ENCODE measurements at regions not wholly inside any gene's neighbourhood (a gene's known extent, or its start where the extent isn't known, plus 50 kb on each side); places are given as distances from the start of the nearest gene placed in this dataset.
"Not testable (repeated sequence)": the region's sequence is repeated elsewhere in the genome, so short reads cannot be mapped to it uniquely, and the experiment has no call there.

DNA sequence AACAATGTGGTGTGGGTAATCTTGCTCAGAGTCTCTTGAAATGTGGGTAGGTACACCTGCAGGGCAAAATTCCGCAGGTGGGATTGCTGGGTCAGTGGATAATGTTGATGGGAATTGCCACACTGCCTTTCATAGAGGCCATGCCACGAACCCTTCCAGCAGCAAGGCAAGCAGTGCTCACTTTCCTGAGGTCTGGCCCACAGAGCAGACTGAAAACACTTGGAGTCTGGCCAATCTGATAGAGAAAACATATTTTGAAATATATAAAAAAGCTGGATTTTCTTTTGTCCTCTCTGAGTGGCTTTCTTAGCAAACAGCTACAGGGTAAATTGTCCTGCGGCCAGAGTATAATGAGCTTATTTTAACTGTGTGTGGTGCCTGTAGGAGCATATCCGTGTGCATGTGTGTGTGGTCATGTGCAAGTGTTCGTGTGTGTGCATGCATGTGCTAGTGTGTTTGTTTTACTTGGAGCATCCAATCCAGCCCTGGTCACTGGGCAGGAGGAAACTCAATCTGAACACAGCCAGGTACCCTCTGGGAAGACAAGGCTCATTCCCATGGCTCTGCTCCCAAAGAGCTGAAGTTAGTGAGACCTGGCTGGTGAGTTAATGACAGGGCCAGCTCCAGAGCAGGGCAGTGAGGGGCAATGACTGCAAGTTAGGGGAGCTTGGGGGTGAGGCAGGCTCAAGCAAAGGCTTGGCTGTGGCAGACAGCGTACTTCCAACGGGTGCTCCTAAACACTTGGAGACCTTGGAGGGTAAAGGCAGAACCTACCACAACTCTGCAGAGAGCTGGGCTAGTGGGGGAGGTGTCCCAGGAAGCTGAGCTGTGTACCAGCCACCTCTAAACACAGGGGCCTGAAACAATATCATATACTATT lies 91.3 kb downstream of the PLXNA1 start:
- TF ChIP-seq CTCF (IDR thresholded peaks at IDR 0.05) = no peak
- ATAC-seq (peak; percentile 8), DNase-seq (peak in 2 of 4 donors; percentile 41 to 67)
- intact Hi-C loops (cut with DNase I) = no loop called here
- H3K27ac ChIP-seq = no peak overlapping the region
- H3K4me1 ChIP-seq = peaks cover 0 to 9% of the 10 kb centered on the region in 2 donors
- H3K4me3 ChIP-seq = no peak overlapping the region
- H3K36me3 ChIP-seq = no peaks in the 10 kb centered on the region
- H3K27me3 ChIP-seq = no peaks in the 10 kb centered on the region
- no peaks in the 10 kb centered on the region for H3K9me3 ChIP-seq

DNA sequence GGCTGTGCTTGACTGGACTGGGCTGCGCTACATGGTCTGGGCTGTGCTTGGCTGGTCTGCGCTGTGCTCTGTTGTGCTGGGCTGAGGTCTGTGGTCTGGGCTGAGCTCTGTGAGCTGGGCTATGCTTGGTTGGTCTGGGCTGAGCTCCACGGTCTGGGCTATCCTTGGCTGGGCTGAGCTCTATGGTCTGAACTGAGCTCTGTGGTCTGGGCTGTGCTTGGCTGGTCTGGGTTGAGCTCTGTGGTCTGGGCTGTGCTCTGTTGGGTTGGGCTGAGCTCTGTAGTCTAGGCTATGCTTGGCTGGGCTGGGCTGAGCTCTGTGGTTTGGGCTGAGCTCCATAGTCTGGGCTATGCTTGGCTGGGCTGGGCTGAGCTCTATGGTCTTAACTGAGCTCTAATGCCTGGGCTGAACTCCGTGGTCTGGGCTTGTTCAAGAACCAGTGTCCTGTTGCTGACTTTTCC lies 92.0 kb downstream of the PLXNA1 start:
- TF ChIP-seq CTCF (IDR thresholded peaks at IDR 0.05) = no peak
- H3K9me3 ChIP-seq = no peaks in the 10 kb centered on the region
- H3K4me3 ChIP-seq = no peak overlapping the region
- DNase-seq = peak in 2 of 4 donors; percentile 14 to 46
- H3K4me1 ChIP-seq = peaks cover 0 to 9% of the 10 kb centered on the region in 2 donors
- H3K36me3 ChIP-seq = no peaks in the 10 kb centered on the region
- ATAC-seq = peak; percentile 61
- intact Hi-C loops (cut with DNase I) = no loop called here
- H3K27me3 ChIP-seq = no peaks in the 10 kb centered on the region
- H3K27ac ChIP-seq = no peak overlapping the region

DNA sequence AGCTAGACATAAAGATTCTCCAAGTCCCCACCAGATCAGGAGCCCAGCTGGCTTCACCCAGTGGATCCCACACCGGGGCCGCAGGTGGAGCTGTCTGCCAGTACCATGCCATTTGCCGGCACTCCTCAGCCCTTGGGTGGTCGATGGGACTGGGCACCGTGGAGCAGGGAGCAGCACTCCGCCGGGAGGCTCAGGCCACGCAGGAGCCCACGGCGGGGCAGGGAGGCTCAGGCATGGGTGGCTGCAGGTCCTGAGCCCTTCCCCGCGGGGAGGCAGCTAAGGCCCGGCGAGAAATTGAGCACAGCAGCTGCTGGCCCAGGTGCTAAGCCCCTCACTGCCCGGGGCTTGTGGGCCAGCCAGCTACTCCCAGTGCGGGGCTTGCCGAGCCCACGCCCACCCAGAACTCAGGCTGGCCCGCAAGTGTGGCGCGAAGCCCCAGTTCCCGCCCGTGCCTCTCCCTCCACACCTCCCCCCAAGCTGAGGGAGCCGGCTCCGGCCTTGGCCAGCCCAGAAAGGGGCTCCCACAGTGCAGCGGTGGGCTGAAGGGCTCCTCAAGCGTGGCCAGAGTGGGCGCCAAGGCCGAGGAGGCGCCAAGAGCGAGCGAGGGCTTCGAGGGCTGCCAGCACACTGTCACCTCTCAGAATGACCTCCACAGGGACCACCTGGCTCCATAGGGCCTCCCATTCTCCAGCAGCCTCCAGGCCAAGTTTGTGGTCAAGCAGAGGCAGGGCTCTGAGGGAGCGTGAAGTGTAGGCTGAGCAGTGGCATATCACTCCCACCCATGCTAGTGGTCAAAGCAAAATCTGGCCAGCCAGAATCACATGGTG lies 93.5 kb downstream of the PLXNA1 start:
- H3K4me1 ChIP-seq; H3K27me3 ChIP-seq; H3K4me3 ChIP-seq; H3K36me3 ChIP-seq; H3K9me3 ChIP-seq; ATAC-seq; H3K27ac ChIP-seq; intact Hi-C loops (cut with DNase I): not testable (repeated sequence)
- peak in 2 of 4 donors; percentile 27 to 47 for DNase-seq

GRCh38 chr3:127077068-127077467 lies 94.2 kb downstream of the PLXNA1 start:
- no peak overlapping the region for H3K4me3 ChIP-seq
- peak in 3 of 4 donors; percentile 15 to 62 (median 57) for DNase-seq
- peaks cover 0 to 9% of the 10 kb centered on the region in 2 donors for H3K4me1 ChIP-seq
- peak; percentile 88 for ATAC-seq
- TF ChIP-seq CTCF (IDR thresholded peaks at IDR 0.05) = no peak
- H3K9me3 ChIP-seq = no peaks in the 10 kb centered on the region
- no peak overlapping the region for H3K27ac ChIP-seq
- intact Hi-C loops (cut with DNase I) = no loop called here
- H3K27me3 ChIP-seq = no peaks in the 10 kb centered on the region
- no peaks in the 10 kb centered on the region for H3K36me3 ChIP-seq

DNA sequence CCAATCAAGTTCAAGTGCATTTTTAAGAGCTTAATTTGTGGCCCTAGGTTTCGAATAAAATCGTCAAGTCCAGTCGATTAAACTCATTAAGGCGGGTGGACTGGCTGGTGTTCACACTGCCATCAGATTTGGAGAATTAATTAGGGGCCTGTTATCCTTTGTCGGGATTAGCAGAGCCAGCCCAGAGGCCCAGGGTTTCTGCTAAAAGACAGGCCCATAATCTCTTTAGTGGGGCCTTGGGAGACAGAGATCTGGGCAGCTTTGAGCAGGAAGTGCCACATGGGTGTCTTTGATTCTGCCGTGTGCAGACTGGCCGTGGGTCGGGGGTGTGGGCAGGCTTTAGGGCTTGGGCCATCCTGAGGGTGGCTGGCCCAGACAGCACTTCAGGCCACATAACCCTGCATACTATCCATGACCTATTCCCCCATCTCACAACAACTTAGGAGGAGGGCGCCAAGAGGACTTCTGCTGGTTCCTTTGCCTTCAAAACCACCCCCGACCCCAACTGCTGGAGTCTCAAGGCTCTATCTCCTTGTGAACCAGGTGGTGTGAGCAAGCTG lies 94.7 kb downstream of the PLXNA1 start:
- Histone ChIP-seq H3K4me1 (peaks cover 0 to 9% of the 10 kb centered on the region in 2 donors), H3K27ac (no peak overlapping the region), H3K27me3 (no peaks in the 10 kb centered on the region), H3K36me3 (no peaks in the 10 kb centered on the region), H3K9me3 (no peaks in the 10 kb centered on the region), H3K4me3 (no peak overlapping the region)
- no peak for TF ChIP-seq CTCF (IDR thresholded peaks at IDR 0.05)
- DNase-seq (peak in 1 of 4 donors; percentile 51), ATAC-seq (no peak)
- intact Hi-C loops (cut with DNase I) = no loop called here

Measured in left lung (tissue), 4 donors.